AG04449 (cell line): ENCODE measurements at regions not wholly inside any gene's neighbourhood (a gene's known extent, or its start where the extent isn't known, plus 50 kb on each side); places are given as distances from the start of the nearest gene placed in this dataset.
"Not testable (repeated sequence)": the region's sequence is repeated elsewhere in the genome, so short reads cannot be mapped to it uniquely, and the experiment has no call there.

Experiments
- CTCF ChIA-PET: fragments of 350-600 bp; formaldehyde crosslinking; extraction: SDS; loops from one replicate; lab custom pipeline; 2021; ENCODE audit warnings: antibody characterized with exemption; lab: Yijun Ruan, JAX
- POLR2A ChIA-PET: fragments of 400-600, 350-600 bp; formaldehyde crosslinking; extraction: SDS; loops from one replicate; lab custom pipeline; 2020; ENCODE audit warnings: antibody characterized with exemption, inconsistent platforms; lab: Yijun Ruan, JAX
- DNase-seq: peaks from one replicate; pipeline ENCODE4 v3.0.0-alpha.2; 2010; ENCODE audit warnings: low read depth, low spot score
- H3K4me3 ChIP-seq: 2 replicates; pipeline ENCODE4 v1.5.1; 2011; ENCODE audit warnings: low read depth, mild to moderate bottlenecking, control low read depth, low read length
- CTCF ChIP-seq: IDR thresholded peaks from one replicate; pipeline ENCODE4 v1.5.1; 2011; ENCODE audit warnings: mild to moderate bottlenecking, moderate library complexity, low read length, control low read depth, inconsistent platforms; ENCODE audit not compliant: insufficient read depth; ENCODE audit errors: missing control alignments

GRCh38 chr14:23895053-23895419, 58.5 kb upstream of the DHRS4 start:
- no peak for TF ChIP-seq CTCF
- H3K4me3 ChIP-seq: no peak overlapping the region
- no peak for DNase-seq
- CTCF ChIA-PET: interaction anchor here (1.4 to 2.3 kb wide), 2 partner anchors 15 to 263 kb away, joined by 5 to 6 read pairs; no protein-coding TSS in a partner anchor
- POLR2A ChIA-PET: no interaction called here

- DNase-seq: no peak
- no peak overlapping the region for H3K4me3 ChIP-seq
- TF ChIP-seq CTCF: no peak
- ChIA-PET POLR2A (no interaction called here), CTCF (interaction anchor here (0.5 to 2.3 kb wide), 4 partner anchors 18 to 263 kb away, joined by 3 to 6 read pairs (median 4); no protein-coding TSS in a partner anchor)
Observed at GRCh38 chr14:23895480-23895879, 58.1 kb upstream of the DHRS4 start.

- H3K4me3 ChIP-seq: no peak overlapping the region
- no peak for DNase-seq
- CTCF ChIA-PET: interaction anchor here (1.3 to 1.4 kb wide), 2 partner anchors 169 to 170 kb away, joined by 3 to 4 read pairs; no protein-coding TSS in a partner anchor
- no peak for TF ChIP-seq CTCF
- POLR2A ChIA-PET: no interaction called here
Observed at GRCh38 chr14:23896609-23897153, 56.9 kb upstream of the DHRS4 start.

- H3K4me3 ChIP-seq, POLR2A ChIA-PET, CTCF ChIA-PET, DNase-seq: not testable (repeated sequence)
Observed at GRCh38 chr14:23897291-23897690, 56.3 kb upstream of the DHRS4 start.

- POLR2A ChIA-PET, DNase-seq, H3K4me3 ChIP-seq: not testable (repeated sequence)
- CTCF ChIA-PET: interaction anchor here (2.9 kb wide), 1 partner anchor 13 kb away, joined by 12 read pairs; no protein-coding TSS in a partner anchor
Observed at GRCh38 chr14:23898359-23898758, 55.2 kb upstream of the DHRS4 start.

- DNase-seq: no peak
- CTCF ChIA-PET: interaction anchor here (1.6 to 2.9 kb wide), 3 partner anchors 11 to 268 kb away, joined by 4 to 12 read pairs (median 8); no protein-coding TSS in a partner anchor
- no peak for TF ChIP-seq CTCF
- POLR2A ChIA-PET: no interaction called here
- H3K4me3 ChIP-seq: no peak overlapping the region
Observed at GRCh38 chr14:23899788-23900187, 53.8 kb upstream of the DHRS4 start.

GRCh38 chr14:23903442-23903841, 50.1 kb upstream of the DHRS4 start:
- CTCF ChIA-PET: interaction anchor here (1.0 kb wide), 1 partner anchor 271 kb away, joined by 3 read pairs; no protein-coding TSS in a partner anchor
- POLR2A ChIA-PET: no interaction called here

More at GRCh38 chr14:23903442-23903841, 50.1 kb upstream of the DHRS4 start:
- DNase-seq: no peak
- TF ChIP-seq CTCF: no peak
- H3K4me3 ChIP-seq: no peak overlapping the region
